OCI-LY7 (cell line): ENCODE measurements at regions not wholly inside any gene's neighbourhood (a gene's known extent, or its start where the extent isn't known, plus 50 kb on each side); places are given as distances from the start of the nearest gene placed in this dataset.

ENCODE experiments used
- BruUV-seq: library from RNA; stranded (reverse); fragments of 400-500 nt; replicated peaks from 2 replicates; lab custom pipeline; 2021; lab: Mats Ljungman, UMichigan
- CTCF ChIA-PET: fragments of 300-600 bp; sonication (Branson Sonifier 250); formaldehyde crosslinking; loops from one replicate; lab custom pipeline; 2022; ENCODE audit warnings: antibody characterized with exemption; ENCODE audit not compliant: unreplicated experiment; lab: Charles Lee
- POLR2A ChIA-PET: fragments of 300-600 bp; sonication (Branson Sonifier 250); formaldehyde crosslinking; loops from one replicate; lab custom pipeline; 2022; ENCODE audit warnings: antibody characterized with exemption; lab: Charles Lee
- DNase-seq: peaks from one replicate; pipeline ENCODE4 v3.0.0-alpha.2; 2015; ENCODE audit warnings: low spot score
- H2AFZ ChIP-seq: fragments of 200-600 bp; sonication (generic), shearing (Covaris generic); 2 replicates; pipeline ENCODE4 v1.6.1; 2014; ENCODE audit warnings: mild to moderate bottlenecking, antibody characterized with exemption, low read length, moderate library complexity
- H3K27ac ChIP-seq: fragments of 200-600 bp; sonication (generic); 2 replicates; pipeline ENCODE4 v1.5.1; 2014; ENCODE audit warnings: mixed run types, low read depth, mild to moderate bottlenecking, moderate library complexity, low read length, inconsistent platforms; ENCODE audit not compliant: poor library complexity, severe bottlenecking
- H3K36me3 ChIP-seq: fragments of 200-600 bp; sonication (generic); 2 replicates; pipeline ENCODE4 v1.6.1; 2014; ENCODE audit warnings: mild to moderate bottlenecking, antibody characterized with exemption, low read length, moderate library complexity, mixed read lengths; ENCODE audit not compliant: insufficient read depth
- H3K4me1 ChIP-seq: fragments of 200-600 bp; sonication (generic); 2 replicates; pipeline ENCODE4 v1.5.1; 2014; ENCODE audit warnings: mild to moderate bottlenecking, low read length; ENCODE audit not compliant: insufficient read depth, poor library complexity, severe bottlenecking
- H3K4me2 ChIP-seq: fragments of 200-600 bp; sonication (generic); 2 replicates; pipeline ENCODE4 v1.6.1; 2014; ENCODE audit warnings: mild to moderate bottlenecking, low read length
- H3K4me3 ChIP-seq: fragments of 200-600 bp; sonication (generic); 2 replicates; pipeline ENCODE4 v1.5.1; 2014; ENCODE audit warnings: mild to moderate bottlenecking, low read depth, low read length; ENCODE audit not compliant: poor library complexity, severe bottlenecking
- H3K79me2 ChIP-seq: fragments of 200-600 bp; sonication (generic); 2 replicates; pipeline ENCODE4 v1.6.1; 2016; ENCODE audit warnings: low read depth, mild to moderate bottlenecking, low read length, moderate library complexity, mixed read lengths; ENCODE audit not compliant: insufficient read depth
- H3K9me2 ChIP-seq: fragments of 200-600 bp; sonication (generic); 2 replicates; pipeline ENCODE4 v1.6.1; 2016; ENCODE audit warnings: mild to moderate bottlenecking, low read length, mixed read lengths; ENCODE audit not compliant: insufficient read depth
- H3K9me3 ChIP-seq: fragments of 200-600 bp; sonication (generic); 2 replicates; pipeline ENCODE4 v1.6.1; 2014; ENCODE audit warnings: mild to moderate bottlenecking, mixed run types, low read length, mixed read lengths
- H4K20me1 ChIP-seq: fragments of 200-600 bp; sonication (generic); 2 replicates; pipeline ENCODE4 v1.6.1; 2014; ENCODE audit warnings: mild to moderate bottlenecking, antibody characterized with exemption, low read length, moderate library complexity, mixed read lengths; ENCODE audit not compliant: insufficient read depth
- EZH2phosphoT487 ChIP-seq: fragments of 200-600 bp; sonication (generic); IDR thresholded peaks from 2 replicates; pipeline ENCODE4 v1.6.1; 2018; ENCODE audit warnings: low read depth, borderline replicate concordance, mild to moderate bottlenecking, mixed run types, antibody characterized with exemption, low read length, moderate library complexity, mixed read lengths
- intact Hi-C: fragments of 100-400 bp; cut with micrococcal nuclease; formaldehyde crosslinking; loops from one replicate; pipeline ENCODE4 v1.10.0; 2022; ENCODE audit not compliant: unreplicated experiment
- TF ChIP-seq, protein P1 (sequence below): fragments of 200-600 bp; sonication (generic); conservative IDR thresholded peaks from 2 replicates; pipeline ENCODE4 v1.5.1; 2014; ENCODE audit warnings: mild to moderate bottlenecking, antibody characterized with exemption, low read length, moderate library complexity, mixed read lengths

DNA sequence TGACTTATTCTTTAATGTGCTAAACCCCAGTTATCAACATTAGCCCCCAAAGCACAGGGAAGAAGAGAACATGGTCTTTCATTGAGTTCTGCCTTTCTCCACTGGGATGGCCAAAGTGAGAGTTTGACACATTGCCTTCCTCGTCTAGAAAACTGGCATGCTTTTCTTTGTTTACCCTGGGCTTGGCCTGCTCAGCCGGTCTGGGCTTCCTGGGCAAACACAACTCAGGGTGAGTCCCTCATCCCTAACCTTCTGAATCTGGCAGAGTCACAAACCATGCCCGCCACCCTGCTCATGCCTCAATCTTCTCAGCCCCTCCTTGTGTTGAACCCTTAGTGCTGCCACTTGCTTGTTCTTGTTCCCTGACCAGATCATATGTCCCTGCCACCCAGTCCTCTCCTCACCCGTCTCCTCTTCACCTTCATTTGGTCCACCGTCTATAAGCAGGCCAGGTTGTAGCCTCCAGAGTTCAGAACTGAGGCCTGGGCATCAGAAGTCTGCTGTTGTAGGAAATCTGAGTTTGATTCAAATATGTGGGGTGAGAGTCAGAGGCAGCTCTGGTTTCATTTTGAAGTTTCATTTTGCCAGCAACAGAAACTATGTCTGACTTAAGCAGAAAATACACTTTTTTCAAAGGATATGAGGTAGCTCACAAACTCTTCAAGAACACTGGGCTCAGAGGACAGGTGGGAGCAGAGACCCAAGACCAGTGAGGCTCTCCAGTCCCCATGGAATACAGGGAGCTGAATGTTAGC lies 217.6 kb downstream of the NDUFS4 start:
- Histone ChIP-seq H3K27ac (no peak overlapping the region), H3K79me2 (no peaks in the 10 kb centered on the region), H3K4me1 (no peaks in the 10 kb centered on the region), H3K36me3 (no peaks in the 10 kb centered on the region), H3K4me3 (no peak overlapping the region), H3K9me3 (no peaks in the 10 kb centered on the region), H4K20me1 (no peaks in the 10 kb centered on the region), H3K9me2 (no peaks in the 10 kb centered on the region), H2AFZ (no peak overlapping the region), H3K4me2 (no peak overlapping the region)
- ChIA-PET CTCF (interaction anchor here (1.2 kb wide), 1 partner anchor 9 kb away, joined by 3 read pairs; no protein-coding TSS in a partner anchor), POLR2A (no interaction called here)
- intact Hi-C loops, result no loop called here
- no TSS peak for BruUV-seq
- TF ChIP-seq EZH2phosphoT487, result no peak
- TF ChIP-seq, protein P1, sequence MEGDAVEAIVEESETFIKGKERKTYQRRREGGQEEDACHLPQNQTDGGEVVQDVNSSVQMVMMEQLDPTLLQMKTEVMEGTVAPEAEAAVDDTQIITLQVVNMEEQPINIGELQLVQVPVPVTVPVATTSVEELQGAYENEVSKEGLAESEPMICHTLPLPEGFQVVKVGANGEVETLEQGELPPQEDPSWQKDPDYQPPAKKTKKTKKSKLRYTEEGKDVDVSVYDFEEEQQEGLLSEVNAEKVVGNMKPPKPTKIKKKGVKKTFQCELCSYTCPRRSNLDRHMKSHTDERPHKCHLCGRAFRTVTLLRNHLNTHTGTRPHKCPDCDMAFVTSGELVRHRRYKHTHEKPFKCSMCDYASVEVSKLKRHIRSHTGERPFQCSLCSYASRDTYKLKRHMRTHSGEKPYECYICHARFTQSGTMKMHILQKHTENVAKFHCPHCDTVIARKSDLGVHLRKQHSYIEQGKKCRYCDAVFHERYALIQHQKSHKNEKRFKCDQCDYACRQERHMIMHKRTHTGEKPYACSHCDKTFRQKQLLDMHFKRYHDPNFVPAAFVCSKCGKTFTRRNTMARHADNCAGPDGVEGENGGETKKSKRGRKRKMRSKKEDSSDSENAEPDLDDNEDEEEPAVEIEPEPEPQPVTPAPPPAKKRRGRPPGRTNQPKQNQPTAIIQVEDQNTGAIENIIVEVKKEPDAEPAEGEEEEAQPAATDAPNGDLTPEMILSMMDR, result no peak
- DNase-seq, result no peak

DNA sequence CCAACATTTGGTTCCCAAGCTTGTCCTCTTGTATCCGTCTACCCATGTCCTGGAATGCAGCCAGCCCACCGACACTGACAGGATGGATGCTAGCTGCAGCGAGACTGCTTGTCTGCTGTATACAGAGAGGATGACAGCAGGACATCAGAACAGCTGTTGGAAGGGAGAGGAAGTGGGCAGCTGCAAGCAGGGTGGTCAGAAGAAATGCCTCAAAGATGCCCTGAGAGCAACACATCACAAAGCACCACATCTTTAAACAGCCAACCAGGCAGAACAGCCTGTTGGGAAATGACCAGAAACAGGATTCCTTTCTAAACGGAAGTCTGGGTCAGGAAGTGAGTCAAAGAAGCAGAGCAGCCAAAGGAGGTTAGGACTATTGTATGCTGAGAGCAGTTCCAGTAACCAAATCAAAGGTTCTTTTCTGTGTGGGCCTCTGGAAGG lies 219.1 kb downstream of the NDUFS4 start:
- H3K4me3 ChIP-seq, result no peak overlapping the region
- H2AFZ ChIP-seq, result no peak overlapping the region
- H3K4me1 ChIP-seq, result no peaks in the 10 kb centered on the region
- H3K9me3 ChIP-seq, result no peaks in the 10 kb centered on the region
- ChIA-PET CTCF (no interaction called here), POLR2A (no interaction called here)
- H3K79me2 ChIP-seq, result no peaks in the 10 kb centered on the region
- H3K27ac ChIP-seq, result no peak overlapping the region
- intact Hi-C loops, result no loop called here
- no peaks in the 10 kb centered on the region for H3K36me3 ChIP-seq
- H3K9me2 ChIP-seq, result no peaks in the 10 kb centered on the region
- no peak overlapping the region for H3K4me2 ChIP-seq
- H4K20me1 ChIP-seq, result no peaks in the 10 kb centered on the region
- no peak for TF ChIP-seq EZH2phosphoT487
- TF ChIP-seq, protein P1, result no peak
- BruUV-seq, result no TSS peak
- no peak for DNase-seq

DNA sequence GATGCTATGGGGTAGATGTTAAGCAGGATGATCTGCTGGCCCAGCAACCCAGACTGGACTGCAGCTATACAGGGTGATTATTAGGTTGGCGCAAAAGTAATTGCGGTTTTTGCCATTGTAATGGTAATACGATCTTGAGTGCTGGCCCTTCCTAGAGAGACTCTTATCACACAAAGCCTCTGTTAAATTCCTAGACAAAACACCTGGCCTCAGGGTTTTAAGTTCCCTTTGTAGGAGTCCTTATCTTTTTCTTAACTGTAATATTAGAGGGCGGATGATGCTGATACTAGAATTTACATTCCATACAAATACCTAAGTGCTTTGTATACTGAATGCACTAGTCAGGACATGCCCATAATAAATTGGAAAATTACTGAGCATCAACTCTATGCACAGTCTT lies 222.2 kb downstream of the NDUFS4 start:
- CTCF ChIA-PET, result no interaction called here
- TF ChIP-seq, protein P1, result no peak
- no peak for TF ChIP-seq EZH2phosphoT487
- H3K4me3 ChIP-seq, result no peak overlapping the region
- no peak overlapping the region for H3K4me2 ChIP-seq
- BruUV-seq, result no TSS peak
- H2AFZ ChIP-seq, result no peak overlapping the region
- H3K9me2 ChIP-seq, result no peaks in the 10 kb centered on the region
- H3K4me1 ChIP-seq, result no peaks in the 10 kb centered on the region
- intact Hi-C loops, result no loop called here
- no peaks in the 10 kb centered on the region for H4K20me1 ChIP-seq
- H3K36me3 ChIP-seq, result no peaks in the 10 kb centered on the region
- H3K27ac ChIP-seq, result no peak overlapping the region
- H3K9me3 ChIP-seq, result no peaks in the 10 kb centered on the region
- no peaks in the 10 kb centered on the region for H3K79me2 ChIP-seq
- DNase-seq, result no peak
- POLR2A ChIA-PET, result no interaction called here
